Gastrocnemius medialis (tissue), 4 donors: ENCODE measurements at regions not wholly inside any gene's neighbourhood (a gene's known extent, or its start where the extent isn't known, plus 50 kb on each side); places are given as distances from the start of the nearest gene placed in this dataset.

ENCODE experiments used
- ATAC-seq, 2 donors: fragments of 150-250 bp; one replicate each; pipeline ENCODE4 v1.9.1; 2016
- DNase-seq, 2 donors: peaks; one replicate each; pipeline ENCODE4 v3.0.0-alpha.2; 2019
- H3K27ac ChIP-seq, 4 donors: fragments of 200-600 bp; sonication (generic); 1 replicate in 1 of 4; 2 replicates in 3 of 4; pipeline ENCODE4 v1.5.1; 2016 to 2018; ENCODE audit warnings: mild to moderate bottlenecking in 2 of 4, moderate library complexity in 1 of 4
- H3K27me3 ChIP-seq, 3 donors: fragments of 200-600 bp; sonication (generic) in 2 of 3; 1 replicate in 1 of 3; 2 replicates in 2 of 3; pipeline versions ENCODE4 v1.5.1 to v1.6.0; 2016 to 2019; ENCODE audit warnings: mild to moderate bottlenecking in 1 of 3, moderate library complexity in 1 of 3
- H3K36me3 ChIP-seq, 2 donors: fragments of 200-600 bp; sonication (generic) in 1 of 2; one replicate each; pipeline ENCODE4 v1.5.1; 2017 to 2018
- H3K4me1 ChIP-seq, 2 donors: fragments of 200-600 bp; sonication (generic) in 1 of 2; one replicate each; pipeline ENCODE4 v1.5.1; 2016 to 2017; ENCODE audit warnings: mild to moderate bottlenecking in 2 of 2
- H3K4me3 ChIP-seq, 4 donors: fragments of 200-600 bp; sonication (generic) in 3 of 4; 1 replicate in 1 of 4; 2 replicates in 3 of 4; pipeline ENCODE4 v1.5.1; 2016 to 2019; ENCODE audit warnings: mild to moderate bottlenecking in 2 of 4
- H3K9me3 ChIP-seq, 3 donors: fragments of 200-600 bp; sonication (generic) in 2 of 3; 1 replicate in 1 of 3; 2 replicates in 2 of 3; pipeline ENCODE4 v1.5.1; 2016 to 2019
- POLR2A ChIP-seq, 2 donors: fragments of 450-650 bp; IDR thresholded peaks; one replicate each; pipeline ENCODE4 v1.6.1; 2017; ENCODE audit warnings: antibody characterized with exemption in 2 of 2, mild to moderate bottlenecking in 2 of 2, moderate library complexity in 2 of 2
- in situ Hi-C, 4 donors: fragments of 200-750 bp; cut with MboI; loops; one replicate each; pipeline versions ENCODE4 v1.15.0 to v1.8.0; 2017; ENCODE audit warnings: low sequenced_read_pairs in 4 of 4
- intact Hi-C: fragments of 100-400 bp; cut with DNase I; formaldehyde crosslinking; loops from one replicate; pipeline ENCODE4 v1.15.1; 2023; ENCODE audit warnings: low total_unique reads
- TF ChIP-seq, protein P1 (sequence below), 5 experiments: fragments of 450-650 bp in 3 of 5; fragments of 200-600 bp in 2 of 5; sonication (generic) in 2 of 5; IDR thresholded peaks in 4 of 5; conservative IDR thresholded peaks in 1 of 5; 1 replicate in 4 of 5; 2 replicates in 1 of 5; pipeline ENCODE4 v1.5.1; 2016 to 2019; ENCODE audit warnings: antibody characterized with exemption in 5 of 5, mild to moderate bottlenecking in 3 of 5, moderate library complexity in 3 of 5

DNA sequence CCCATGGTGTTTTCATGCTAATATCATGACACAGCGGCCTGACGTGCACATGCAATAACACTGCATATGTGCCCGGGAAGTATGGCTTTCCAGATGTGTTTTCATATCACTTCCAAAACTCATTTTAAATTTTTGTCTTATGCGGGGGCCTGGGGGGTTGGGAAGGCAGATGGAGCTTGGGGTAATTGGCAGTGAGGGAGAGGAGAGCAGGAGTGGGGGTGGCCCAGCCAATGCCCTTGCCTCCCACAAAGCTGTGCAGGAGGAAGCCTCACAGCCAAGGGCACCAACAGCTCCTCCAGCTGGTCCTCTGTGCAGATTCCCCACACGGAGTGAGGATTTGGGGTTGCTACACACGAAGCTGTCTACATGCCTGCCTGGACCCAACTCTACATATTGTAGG, 805.2 kb downstream of the GALR1 start:
- no peaks in the 10 kb centered on the region for H3K9me3 ChIP-seq
- H3K4me1 ChIP-seq: no peaks in the 10 kb centered on the region
- in situ Hi-C loops (no loop called here), intact Hi-C loops (no loop called here)
- no peak overlapping the region for H3K27ac ChIP-seq
- no peaks in the 10 kb centered on the region for H3K36me3 ChIP-seq
- H3K27me3 ChIP-seq: no peaks in the 10 kb centered on the region
- ATAC-seq (no peak), DNase-seq (no peak)
- no peak for TF ChIP-seq POLR2A (IDR thresholded peaks at IDR 0.05)
- TF ChIP-seq, protein P1, sequence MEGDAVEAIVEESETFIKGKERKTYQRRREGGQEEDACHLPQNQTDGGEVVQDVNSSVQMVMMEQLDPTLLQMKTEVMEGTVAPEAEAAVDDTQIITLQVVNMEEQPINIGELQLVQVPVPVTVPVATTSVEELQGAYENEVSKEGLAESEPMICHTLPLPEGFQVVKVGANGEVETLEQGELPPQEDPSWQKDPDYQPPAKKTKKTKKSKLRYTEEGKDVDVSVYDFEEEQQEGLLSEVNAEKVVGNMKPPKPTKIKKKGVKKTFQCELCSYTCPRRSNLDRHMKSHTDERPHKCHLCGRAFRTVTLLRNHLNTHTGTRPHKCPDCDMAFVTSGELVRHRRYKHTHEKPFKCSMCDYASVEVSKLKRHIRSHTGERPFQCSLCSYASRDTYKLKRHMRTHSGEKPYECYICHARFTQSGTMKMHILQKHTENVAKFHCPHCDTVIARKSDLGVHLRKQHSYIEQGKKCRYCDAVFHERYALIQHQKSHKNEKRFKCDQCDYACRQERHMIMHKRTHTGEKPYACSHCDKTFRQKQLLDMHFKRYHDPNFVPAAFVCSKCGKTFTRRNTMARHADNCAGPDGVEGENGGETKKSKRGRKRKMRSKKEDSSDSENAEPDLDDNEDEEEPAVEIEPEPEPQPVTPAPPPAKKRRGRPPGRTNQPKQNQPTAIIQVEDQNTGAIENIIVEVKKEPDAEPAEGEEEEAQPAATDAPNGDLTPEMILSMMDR (IDR thresholded peaks at IDR 0.05 in 4 of 5, conservative IDR thresholded peaks at IDR 0.05 in 1 of 5): no peak
- no peak overlapping the region for H3K4me3 ChIP-seq

GRCh38 chr18:78056011-78056410, 806.4 kb downstream of the GALR1 start:
- DNase-seq (no peak), ATAC-seq (no peak)
- Histone ChIP-seq H3K9me3 (no peaks in the 10 kb centered on the region), H3K36me3 (no peaks in the 10 kb centered on the region), H3K27me3 (no peaks in the 10 kb centered on the region), H3K4me3 (no peak overlapping the region), H3K27ac (no peak overlapping the region), H3K4me1 (no peaks in the 10 kb centered on the region)
- TF ChIP-seq, protein P1 (IDR thresholded peaks at IDR 0.05 in 4 of 5, conservative IDR thresholded peaks at IDR 0.05 in 1 of 5): no peak
- TF ChIP-seq POLR2A (IDR thresholded peaks at IDR 0.05): no peak
- intact Hi-C loops (no loop called here), in situ Hi-C loops (no loop called here)

DNA sequence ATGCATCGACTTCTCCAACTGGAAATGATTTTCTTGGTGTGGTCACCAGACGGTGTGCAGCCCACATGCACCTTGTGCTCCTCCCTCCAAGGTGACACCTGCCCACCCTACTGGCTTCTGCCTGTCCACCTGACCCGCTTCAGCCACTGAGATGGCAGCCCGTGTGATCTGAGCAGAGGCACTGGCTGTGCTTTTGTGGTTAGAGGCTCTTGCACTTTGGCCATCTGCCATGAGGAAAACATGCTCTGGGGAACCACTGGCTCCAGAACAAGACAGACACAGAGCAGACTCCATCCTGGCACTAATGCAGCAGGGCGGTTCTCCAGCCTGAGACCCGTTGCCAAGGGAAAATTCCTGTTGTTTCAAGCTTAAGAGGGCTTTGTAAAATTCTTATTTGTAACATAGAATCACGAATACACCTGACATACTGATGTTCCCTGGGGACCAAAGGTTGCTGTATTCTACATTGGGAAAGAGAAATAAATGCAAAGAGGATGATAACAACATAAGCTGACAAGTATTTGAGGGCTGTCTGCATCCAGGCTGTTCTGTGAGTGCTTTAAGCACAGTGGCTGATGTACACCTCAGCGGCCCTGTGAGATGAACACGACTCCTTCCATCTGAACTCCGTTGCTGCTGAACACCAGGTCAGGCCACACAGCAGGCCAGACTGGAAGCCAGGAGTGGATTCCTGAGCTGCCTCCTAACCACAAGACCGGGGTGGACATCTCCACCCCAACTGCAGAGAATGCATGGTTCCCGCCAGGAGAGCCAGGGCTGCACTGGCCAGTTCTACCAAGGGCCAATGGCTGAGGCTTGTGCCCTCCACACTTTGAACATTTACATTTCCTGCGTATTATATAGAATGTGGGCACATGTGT, 820.4 kb downstream of the GALR1 start:
- H3K27ac ChIP-seq: no peak overlapping the region
- no peaks in the 10 kb centered on the region for H3K4me1 ChIP-seq
- ATAC-seq (no peak), DNase-seq (no peak)
- in situ Hi-C loops: no loop called here
- intact Hi-C loops: no loop called here
- no peaks in the 10 kb centered on the region for H3K9me3 ChIP-seq
- no peak for TF ChIP-seq POLR2A (IDR thresholded peaks at IDR 0.05)
- TF ChIP-seq, protein P1 (IDR thresholded peaks at IDR 0.05 in 4 of 5, conservative IDR thresholded peaks at IDR 0.05 in 1 of 5): no peak
- no peaks in the 10 kb centered on the region for H3K36me3 ChIP-seq
- no peak overlapping the region for H3K4me3 ChIP-seq
- no peaks in the 10 kb centered on the region for H3K27me3 ChIP-seq

DNA sequence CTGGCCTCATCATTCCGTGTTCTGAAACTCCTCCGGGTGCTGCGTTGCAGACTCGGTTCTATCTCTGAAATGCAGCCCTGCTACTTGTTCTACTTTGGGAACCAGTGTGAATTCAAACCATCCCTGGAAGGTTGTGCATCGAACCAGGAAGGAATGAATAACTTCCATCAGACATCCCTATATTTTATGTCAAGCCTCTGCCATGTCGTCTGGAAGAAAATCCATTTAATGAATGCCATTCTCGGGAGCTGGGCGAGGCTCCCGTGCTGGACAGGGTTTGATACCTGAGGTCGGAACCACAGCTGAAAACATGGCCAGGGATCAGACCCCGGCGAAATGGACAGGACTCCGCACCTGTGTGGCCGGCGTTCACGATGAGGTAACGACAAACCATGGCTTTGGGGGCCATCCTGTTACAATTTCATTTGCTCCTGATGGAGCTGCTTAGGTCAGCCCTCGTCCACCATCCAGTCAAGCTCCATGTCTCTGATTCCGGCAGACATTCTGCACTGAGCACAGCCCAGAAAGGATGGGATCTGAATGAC, 821.6 kb downstream of the GALR1 start:
- no peak overlapping the region for H3K27ac ChIP-seq
- no peaks in the 10 kb centered on the region for H3K27me3 ChIP-seq
- intact Hi-C loops: no loop called here
- H3K4me3 ChIP-seq: no peak overlapping the region
- H3K9me3 ChIP-seq: no peaks in the 10 kb centered on the region
- ATAC-seq: no peak
- in situ Hi-C loops: no loop called here
- H3K4me1 ChIP-seq: no peaks in the 10 kb centered on the region
- TF ChIP-seq, protein P1 (IDR thresholded peaks at IDR 0.05 in 4 of 5, conservative IDR thresholded peaks at IDR 0.05 in 1 of 5): no peak
- no peak for TF ChIP-seq POLR2A (IDR thresholded peaks at IDR 0.05)
- H3K36me3 ChIP-seq: no peaks in the 10 kb centered on the region
- no peak for DNase-seq
